AG04450 (cell line): ENCODE measurements at regions not wholly inside any gene's neighbourhood (a gene's known extent, or its start where the extent isn't known, plus 50 kb on each side); places are given as distances from the start of the nearest gene placed in this dataset.

Experiments
- CTCF ChIA-PET: fragments of 300-600, 350-600 bp; formaldehyde crosslinking; extraction: SDS; loops from one replicate; lab custom pipeline; 2022; ENCODE audit warnings: antibody characterized with exemption, inconsistent platforms; lab: Charles Lee
- POLR2A ChIA-PET: fragments of 350-600 bp; formaldehyde crosslinking; extraction: SDS; loops from one replicate; lab custom pipeline; 2021; ENCODE audit warnings: antibody characterized with exemption, inconsistent platforms; lab: Yijun Ruan, JAX
- DNase-seq: peaks from one replicate; pipeline ENCODE4 v3.0.0-alpha.2; 2011; ENCODE audit warnings: low read depth, low spot score
- H3K27ac ChIP-seq: one replicate; pipeline ENCODE4 v1.5.1; 2012; ENCODE audit warnings: low read depth, low read length, control low read depth
- H3K27me3 ChIP-seq: one replicate; pipeline ENCODE4 v1.6.0; 2012; ENCODE audit warnings: low read length; ENCODE audit not compliant: control insufficient read depth, insufficient read depth
- H3K4me3 ChIP-seq: 2 replicates; pipeline ENCODE4 v1.5.1; 2011; ENCODE audit warnings: mild to moderate bottlenecking, low read depth, low read length, control low read depth
- H3K9me3 ChIP-seq: 2 replicates; pipeline ENCODE4 v1.5.1; 2012; ENCODE audit warnings: low read length; ENCODE audit not compliant: control insufficient read depth, insufficient read depth
- CTCF ChIP-seq: IDR thresholded peaks from 2 replicates; pipeline ENCODE4 v1.5.1; 2011; ENCODE audit warnings: low read depth, low read length, control low read depth, inconsistent platforms

GRCh38 chr14:105861985-105862465, 335.6 kb downstream of the TMEM121 start:
- CTCF ChIA-PET: no interaction called here
- no peak overlapping the region for H3K4me3 ChIP-seq
- DNase-seq: no peak
- H3K9me3 ChIP-seq: peaks cover 94% of the 10 kb centered on the region
- POLR2A ChIA-PET: no interaction called here
- H3K27ac ChIP-seq: no peak overlapping the region
- TF ChIP-seq CTCF: no peak
- H3K27me3 ChIP-seq: no peaks in the 10 kb centered on the region

GRCh38 chr14:105862581-105863239, 336.3 kb downstream of the TMEM121 start:
- DNase-seq: no peak
- TF ChIP-seq CTCF: no peak
- no peak overlapping the region for H3K4me3 ChIP-seq
- CTCF ChIA-PET: no interaction called here
- H3K27ac ChIP-seq: no peak overlapping the region
- POLR2A ChIA-PET: no interaction called here
- H3K9me3 ChIP-seq: peaks cover 91% of the 10 kb centered on the region
- H3K27me3 ChIP-seq: no peaks in the 10 kb centered on the region

GRCh38 chr14:105863296-105864108, 337.1 kb downstream of the TMEM121 start:
- no peak for TF ChIP-seq CTCF
- CTCF ChIA-PET: no interaction called here

GRCh38 chr14:105864116-105864515, 337.7 kb downstream of the TMEM121 start:
- H3K9me3 ChIP-seq: peaks cover 86% of the 10 kb centered on the region
- ChIA-PET CTCF (no interaction called here), POLR2A (no interaction called here)
- no peak for TF ChIP-seq CTCF
- H3K27ac ChIP-seq: no peak overlapping the region
- DNase-seq: no peak
- no peaks in the 10 kb centered on the region for H3K27me3 ChIP-seq
- no peak overlapping the region for H3K4me3 ChIP-seq

More at GRCh38 chr14:105863296-105864108, 337.1 kb downstream of the TMEM121 start:
- POLR2A ChIA-PET: no interaction called here
- H3K27ac ChIP-seq: no peak overlapping the region
- DNase-seq: no peak
- H3K9me3 ChIP-seq: peaks cover 91% of the 10 kb centered on the region
- no peaks in the 10 kb centered on the region for H3K27me3 ChIP-seq
- H3K4me3 ChIP-seq: no peak overlapping the region
